ENCODE measurements at regions not wholly inside any gene's neighbourhood (a gene's known extent, or its start where the extent isn't known, plus 50 kb on each side); places are given as distances from the start of the nearest gene placed in this dataset.

DNA sequence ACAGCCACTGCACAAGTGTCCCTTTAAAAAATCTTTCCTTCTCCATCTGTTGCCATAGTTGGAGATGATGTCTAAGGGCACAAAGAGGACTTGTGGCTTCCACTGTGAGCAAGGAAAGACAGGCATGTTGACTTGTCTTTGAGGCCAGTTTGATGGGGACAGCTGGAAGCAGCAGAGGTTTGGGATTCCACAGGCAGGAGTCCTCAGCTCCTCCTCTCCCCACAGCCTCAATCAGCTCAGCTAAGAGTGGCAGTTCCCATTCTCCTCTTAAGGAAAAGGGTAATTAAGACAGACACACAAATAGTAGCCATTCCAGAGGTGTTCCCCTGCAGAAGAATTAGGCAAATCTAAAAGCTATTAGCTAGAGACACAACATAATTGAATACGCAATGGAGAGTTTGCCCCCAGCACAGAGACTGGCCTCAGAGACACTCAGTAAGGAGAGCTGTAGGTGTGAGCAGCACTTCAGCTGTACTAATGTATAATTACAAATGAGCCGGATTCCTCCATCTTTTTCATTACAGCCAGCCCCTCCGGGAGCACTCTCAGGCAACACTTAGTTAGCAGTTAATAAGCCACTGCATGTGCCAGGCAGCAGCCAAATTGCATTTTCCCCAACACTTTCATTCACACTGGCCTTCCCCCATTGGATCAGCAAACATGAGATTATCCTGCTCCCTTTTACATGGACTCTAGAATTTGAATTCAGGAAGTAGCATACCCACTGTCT is 434.0 kb downstream of the FOXO1 start:
- no peak for DNase-seq

DNA sequence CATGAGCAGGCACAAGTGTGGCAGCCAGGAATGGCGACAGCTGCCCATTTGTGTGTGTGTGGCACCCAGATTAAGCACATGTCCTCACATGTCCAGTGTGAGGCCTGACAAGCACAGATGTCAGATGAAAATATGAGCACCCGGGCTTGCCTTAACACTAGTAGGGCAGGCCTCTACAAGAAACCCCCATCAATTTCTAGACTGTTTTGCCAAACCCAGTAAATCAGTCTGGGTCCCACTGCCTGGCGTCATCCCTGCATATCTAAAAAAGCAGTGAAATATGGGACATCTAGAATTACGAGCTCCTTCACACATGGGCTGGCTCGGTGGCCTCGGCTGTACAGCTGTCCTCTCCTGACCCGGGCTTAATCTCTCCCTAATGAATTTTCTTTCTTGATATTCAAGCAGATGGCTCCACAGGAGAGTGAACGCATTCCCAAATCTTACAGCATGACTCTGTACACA is 432.7 kb downstream of the FOXO1 start:
- DNase-seq = no peak

DNA sequence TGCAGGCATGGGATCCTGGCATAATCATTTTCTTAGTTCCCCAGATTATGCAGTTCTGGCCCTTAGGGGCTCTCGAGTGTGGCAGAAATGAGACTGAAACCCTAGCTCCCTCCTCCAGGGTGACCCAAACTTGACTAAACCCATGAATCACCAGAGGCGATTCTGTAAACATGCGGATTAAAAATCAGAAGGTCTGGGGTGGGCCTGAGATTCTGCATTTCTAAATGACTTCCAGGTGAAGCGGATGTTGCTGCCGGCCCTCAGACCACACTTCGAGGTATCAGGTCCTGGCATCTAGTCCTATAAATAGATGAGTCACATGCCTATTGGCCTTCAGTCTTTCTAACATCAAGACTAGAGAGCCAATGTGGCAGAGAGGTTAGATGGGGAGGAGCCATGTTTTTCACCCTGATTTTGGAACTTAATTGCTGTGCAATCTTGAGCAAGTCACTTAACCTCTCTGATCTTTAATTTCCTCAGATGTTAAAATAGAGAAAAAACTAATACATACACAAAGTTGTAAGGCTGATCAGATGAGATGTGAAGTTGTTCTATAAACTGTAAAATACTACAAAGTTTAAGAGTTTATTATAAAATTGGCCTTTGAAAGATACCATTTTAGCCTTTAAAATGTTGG is 431.2 kb downstream of the FOXO1 start:
- DNase-seq = no peak

DNA sequence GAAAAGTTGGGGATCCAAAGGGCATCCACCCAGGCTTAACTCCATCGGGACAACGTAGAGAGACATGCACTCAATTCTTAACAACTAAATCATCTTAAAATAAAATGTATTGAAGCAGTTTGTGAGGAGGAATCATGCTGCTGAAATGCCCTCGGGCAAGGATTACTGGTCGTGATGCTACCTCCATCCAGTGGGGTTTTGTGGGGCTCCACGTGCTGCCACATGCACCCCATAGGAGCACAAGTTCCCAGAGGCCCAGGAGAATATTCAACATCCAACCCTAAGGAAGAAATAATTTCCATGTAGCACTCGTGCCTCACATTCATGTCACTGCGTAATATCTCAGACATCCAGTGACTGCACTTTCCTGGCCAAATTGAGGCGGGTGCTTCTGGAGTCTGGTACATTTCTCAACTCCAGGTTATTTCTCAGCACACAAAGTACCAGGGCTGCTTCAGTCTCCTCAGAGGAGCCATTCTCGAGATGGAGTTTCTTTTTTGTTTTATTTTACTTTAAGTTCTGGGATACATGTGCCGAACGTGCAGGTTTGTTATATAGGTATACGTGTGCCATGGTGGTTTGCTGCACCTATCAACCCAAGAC is 429.8 kb downstream of the FOXO1 start:
- DNase-seq = no peak

DNA sequence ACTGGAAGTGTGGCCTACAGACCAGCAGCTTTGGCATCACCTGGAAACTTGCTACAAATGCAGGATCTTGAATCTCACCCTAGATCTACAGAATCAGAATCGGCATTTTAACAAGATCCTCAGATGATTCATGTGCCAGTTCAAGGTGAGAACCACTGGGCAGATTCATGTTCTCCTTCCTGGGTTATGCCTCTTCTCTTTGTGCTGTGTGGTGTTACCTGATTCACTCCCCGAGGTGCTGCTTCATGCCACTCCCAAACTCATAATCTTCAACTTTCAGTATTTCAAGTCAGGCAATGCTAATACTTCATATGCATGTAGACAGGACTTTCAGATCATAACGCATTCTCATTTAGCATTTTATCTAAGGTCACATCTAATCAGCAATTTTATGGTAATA is 427.7 kb downstream of the FOXO1 start:
- no peak for DNase-seq

DNA sequence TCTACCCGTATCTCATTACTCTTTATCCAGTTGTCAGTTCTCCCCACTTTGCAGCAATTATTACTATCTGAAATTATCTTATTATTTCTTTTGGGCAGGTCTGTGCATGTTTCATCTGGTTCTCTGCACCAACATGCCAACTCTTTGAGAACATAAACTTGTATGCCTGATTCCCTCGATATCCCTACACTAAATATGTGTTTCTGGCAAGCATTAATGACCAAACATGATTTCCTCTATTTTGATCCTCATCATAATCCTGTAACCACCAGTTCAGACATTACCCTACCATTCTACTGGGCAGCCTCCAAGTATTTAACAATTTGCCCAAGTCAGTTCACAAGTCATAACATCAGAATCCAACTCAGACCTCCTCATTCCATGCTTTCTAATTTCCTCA is 426.1 kb downstream of the FOXO1 start:
- DNase-seq = no peak

DNA sequence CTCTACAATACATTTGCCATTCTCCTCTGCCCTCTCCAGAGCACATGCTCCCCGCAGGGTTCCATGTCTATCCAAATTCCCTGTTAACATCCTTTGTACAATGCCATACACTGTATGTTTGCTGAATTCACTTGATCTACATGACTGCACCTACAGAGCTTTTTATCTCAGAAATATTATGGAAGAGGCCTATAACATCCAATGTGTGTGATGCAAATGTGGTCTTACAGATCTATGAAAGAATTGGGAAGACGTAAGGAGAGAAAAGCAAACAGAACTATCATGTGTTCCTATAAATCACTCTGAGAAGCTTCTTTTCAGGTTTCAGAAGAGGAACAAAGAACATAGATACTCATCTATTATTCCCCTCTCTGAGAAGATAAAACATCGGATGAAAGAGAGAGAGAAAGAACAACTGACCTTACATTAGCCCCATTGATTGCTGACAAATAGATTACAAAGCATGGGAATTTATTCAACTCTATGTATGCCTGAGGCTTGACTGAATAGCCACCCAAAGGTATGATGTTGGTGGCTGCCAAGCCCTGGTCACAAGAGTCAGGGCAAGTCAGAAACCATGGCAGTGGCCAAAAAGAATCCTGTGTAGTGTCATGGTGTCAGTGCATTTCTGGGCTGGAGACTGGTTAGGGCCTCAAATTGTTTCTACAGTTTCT is 425.2 kb downstream of the FOXO1 start:
- DNase-seq = no peak

DNA sequence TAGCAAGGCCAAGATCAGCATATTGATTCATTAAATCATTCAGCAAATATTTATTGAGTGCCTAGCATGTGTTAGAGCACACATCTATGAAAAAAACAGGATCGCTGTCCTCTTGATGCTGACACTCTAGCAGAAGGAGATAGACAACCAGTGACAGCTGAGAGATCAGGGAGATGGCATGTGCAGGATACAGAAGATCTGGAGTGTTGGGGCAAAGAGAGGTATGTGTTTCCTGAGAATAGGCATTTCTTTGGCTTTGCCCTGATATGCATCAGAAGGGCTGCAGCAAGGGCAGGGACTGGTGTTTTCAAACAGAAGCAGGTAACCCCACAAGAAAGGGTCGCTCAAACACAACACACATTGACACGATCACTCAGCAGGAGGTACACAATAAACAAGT is 423.4 kb downstream of the FOXO1 start:
- DNase-seq = no peak

DNA sequence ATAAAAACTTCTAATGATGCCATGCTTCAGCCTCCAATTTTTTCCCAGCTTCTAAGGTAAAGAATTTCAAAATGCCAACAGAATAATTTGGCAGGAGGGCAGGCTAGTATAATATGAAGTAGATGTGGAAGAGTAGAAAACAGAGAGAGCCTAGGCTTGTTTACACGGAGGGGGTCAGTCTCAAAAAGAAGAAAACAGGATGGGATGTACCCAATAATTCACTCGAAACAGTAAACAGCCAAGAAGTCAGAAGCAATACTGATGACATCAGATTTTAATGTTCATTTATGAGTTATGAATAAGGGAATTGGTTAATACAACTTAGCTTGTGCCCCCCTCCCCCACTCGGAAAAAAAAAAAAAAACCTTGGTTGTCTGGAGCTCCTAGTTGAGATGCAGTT is 422.5 kb downstream of the FOXO1 start:
- no peak for DNase-seq

DNA sequence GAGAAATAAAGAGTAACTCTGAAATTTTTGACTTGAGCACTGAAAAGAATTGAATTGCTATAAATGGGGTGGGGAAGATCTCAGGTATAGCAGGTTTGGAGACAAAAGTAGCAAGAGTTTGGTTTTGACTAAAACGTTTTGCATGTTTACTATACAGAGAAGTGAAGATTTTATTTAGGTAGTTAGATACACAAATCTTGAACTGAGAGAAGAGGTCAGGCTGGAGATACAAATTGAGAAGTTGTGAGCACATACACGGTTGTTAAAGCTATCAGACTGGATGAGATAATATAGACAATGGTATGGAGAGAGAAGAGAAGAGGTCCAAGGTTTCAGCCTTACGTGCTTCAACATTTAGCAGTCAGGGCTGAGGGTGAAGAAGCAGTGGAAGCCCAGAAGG is 420.9 kb downstream of the FOXO1 start:
- no peak for DNase-seq

DNA sequence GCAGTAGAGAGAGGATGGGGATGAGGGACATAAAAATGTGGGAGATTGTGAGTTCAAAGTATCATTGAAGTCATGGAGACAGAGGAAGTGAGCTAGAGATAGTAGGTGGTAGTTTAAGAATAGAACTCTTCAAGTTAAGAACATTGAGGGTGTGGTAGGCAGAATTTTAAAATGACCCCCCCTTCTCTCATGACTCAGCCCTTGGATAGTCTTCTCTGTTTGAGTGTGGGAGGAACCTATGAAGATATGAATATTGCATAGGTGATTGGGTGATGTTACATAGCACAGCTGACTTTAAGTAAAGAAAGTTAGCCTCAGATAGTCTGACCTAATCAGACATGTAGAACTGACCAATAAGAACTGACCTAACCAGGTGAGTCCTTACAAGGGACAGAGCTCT is 418.6 kb downstream of the FOXO1 start:
- DNase-seq = no peak

DNA sequence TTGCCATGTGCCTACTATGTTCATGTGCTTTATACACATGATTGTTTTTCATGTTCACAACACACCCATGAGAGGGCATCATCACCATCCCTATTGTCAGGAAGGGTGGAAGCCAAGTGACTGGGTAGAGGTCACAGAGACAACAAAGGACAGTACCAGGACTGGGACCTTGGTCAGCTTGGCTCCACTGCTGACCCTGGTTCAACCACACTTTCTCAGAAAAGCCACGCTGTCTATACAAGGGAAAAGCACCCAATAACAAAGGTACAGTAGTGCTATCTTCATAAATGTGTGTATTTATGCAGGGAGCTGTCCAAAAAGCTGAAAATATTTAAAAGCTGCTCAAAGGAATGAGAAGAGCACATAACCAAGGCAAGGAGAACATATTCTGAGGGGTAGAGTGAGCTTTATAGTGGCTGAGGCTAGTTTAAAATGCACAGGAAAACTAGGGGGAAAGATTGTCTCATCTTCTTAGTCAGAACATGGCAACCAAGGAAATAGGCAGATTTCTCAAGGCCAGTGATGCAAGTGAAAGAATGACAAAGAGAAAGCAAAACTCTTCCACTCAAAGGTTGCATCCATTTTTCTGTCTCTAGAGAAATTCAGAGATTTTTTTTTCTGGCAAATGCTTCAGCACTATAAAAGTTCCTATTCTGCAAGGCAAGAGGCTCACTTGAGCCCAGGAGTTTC is 415.0 kb downstream of the FOXO1 start:
- DNase-seq = no peak

DNA sequence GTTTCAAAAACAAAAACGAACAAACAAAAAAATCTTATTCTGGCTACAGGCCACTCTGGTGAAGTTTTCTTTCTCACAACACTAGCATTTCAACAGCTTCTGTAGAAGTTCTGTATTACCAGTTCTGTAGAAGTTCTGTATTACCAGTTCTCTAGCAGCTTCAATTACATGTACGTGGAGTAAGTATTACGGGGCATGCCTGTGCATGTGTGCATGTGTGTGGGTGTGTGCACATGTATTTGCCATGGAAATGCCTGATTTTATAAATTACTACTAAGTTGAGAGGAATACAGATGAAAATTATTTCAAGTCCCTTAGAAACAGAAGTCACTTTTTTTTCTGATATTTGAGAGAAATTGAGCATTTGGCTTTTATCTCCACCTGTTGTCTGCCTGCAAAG is 414.2 kb downstream of the FOXO1 start:
- no peak for DNase-seq

DNA sequence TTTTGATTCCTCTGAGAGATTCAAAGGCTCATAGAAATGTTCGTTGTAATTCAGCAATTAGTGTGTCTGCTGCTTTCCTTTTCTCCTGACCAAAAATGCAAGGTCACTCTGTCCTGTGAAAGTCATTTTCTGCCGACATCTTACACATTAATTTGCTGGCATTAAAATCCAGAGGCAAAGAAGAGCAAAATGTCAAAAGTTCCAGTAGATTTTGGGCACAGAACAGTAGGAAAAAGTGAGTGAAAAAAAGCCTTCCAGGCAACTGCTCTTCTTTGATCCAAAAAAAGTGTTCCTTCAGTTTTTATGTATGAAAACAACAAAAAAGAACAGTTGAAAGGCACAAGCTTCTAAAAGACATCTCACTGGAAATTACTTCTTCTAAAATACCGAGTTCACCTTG is 413.8 kb downstream of the FOXO1 start:
- DNase-seq = no peak

DNA sequence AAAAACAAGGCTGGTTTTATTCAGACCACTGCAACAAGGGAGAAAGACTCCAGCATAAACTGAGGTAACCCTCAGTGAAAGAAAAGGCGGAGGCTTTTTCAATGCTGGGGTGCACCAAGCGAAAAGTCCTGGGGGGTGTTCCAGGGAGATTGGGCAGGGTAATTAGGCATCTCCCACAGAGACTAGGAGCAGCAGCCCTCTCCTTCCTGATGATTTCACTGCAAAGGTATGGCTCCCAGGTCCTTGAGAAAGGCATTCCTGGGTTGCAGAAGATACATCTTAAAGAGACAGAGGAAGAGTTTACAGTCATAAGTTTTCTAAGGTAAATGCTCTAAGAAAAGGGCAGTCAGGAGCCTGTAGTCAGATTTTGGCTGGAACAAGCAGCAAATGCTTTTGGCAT is 412.0 kb downstream of the FOXO1 start:
- DNase-seq = no peak

DNA sequence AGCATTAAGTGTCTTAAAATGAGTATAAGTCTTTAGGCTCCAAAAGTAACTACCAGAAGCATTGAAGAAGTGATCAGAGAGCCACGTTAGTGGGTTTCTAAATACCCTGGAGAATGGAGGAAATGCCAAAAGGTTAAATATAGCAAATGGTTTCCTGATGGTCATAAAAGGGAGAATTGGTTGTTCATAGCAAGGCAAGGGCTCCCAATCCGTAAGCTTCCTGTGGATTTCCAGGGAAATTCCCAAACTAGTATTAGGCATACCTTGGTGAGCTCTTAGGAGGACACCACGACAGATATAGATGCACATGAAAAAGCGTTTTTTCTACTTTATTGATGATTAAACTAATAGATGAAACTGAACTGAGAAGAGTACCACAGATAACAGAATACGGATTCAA is 410.9 kb downstream of the FOXO1 start:
- DNase-seq = no peak

DNA sequence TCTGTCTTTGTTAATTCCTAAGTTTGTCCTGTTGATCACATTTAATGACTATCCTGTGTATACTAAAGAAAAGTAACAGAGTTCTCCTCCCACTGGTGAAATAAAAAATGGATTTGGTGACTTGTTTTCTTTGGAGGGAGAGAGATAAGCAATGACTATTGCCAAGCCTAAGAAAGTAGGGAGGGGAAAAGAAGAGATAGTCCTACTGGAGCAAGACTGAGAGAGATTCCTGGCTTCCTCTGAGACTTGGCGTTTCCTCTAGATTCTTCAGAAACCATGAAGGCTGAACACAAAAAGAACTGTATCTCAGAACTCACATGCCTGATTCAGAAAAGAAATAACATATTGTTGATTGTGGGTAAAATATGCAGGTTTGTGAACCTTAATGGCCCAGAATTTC is 406.5 kb downstream of the FOXO1 start:
- no peak for DNase-seq

DNA sequence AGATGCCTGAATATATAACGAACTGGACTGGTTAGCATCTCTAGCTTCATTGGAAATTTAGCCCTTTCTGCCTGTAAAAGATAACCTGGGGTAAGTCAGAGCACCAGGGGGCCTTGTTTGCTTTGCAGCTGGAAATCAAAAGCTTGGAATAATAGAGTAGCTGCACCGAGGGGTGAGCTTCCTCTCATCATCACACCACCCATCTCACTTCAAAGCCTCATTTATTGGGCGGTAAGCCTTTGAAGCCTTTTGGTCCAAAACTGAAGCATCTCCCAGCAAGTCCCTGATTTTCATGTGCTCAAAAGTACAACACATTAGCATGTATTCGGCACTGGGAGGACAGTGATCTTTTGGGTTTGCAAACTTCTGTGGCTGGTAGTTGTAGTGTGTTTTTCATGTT is 405.1 kb downstream of the FOXO1 start:
- no peak for DNase-seq

DNA sequence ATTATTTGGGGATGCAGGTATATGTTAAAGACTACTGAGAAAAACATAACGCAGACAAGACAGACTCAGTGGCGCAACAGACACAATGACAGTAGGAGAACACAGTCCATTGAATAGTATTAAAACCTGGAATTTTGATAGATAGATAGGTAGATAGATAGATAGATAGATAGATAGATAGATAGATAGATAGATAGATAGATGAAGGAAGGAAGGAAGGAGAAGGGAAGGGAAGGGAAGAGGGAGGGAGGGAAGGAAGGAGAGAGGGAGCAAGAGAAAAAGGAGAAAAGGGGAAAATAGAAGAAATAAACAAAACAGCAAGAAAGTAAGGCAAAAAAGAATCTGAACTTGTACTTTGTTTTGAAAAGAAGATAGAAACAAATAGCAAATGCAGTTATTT is 404.5 kb downstream of the FOXO1 start:
- DNase-seq = no peak

DNA sequence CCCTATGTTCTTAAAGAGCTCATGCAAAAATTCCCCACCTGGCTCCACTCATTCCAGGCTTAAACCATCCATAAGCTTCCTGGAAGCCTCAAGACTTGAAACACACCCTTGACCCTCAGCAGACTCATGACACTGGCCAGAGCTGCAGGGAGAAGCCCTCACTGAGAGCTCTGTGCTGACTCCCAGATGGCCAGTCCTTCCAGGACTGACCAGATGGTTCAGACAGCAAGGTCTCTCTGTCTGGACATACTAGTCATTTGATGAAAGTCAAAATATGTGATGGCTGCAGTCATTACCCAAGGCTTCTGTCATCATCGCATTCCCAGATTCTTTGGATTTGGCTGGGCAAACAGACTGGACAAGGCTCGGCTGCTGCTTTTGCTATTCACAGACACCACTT is 397.4 kb downstream of the FOXO1 start:
- DNase-seq = no peak

DNA sequence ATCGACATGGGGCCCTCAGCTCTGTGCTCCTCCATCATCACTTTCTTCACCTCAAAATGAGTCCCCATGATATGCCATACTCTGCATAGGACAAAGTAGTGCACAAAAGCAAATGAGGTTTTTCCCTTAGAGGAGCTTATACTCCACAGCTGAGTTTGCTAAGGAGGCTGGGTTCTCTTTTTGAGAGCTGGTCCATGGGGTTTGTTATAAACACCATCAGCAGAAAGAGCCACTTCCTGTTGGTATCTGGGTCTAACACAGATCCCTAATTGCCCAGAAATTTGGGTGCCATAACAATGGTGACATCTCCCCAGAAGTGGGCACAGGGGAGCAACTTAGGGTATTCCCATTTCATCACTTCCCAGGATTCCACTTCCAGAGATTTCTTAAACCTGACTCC is 395.7 kb downstream of the FOXO1 start:
- DNase-seq = no peak

DNA sequence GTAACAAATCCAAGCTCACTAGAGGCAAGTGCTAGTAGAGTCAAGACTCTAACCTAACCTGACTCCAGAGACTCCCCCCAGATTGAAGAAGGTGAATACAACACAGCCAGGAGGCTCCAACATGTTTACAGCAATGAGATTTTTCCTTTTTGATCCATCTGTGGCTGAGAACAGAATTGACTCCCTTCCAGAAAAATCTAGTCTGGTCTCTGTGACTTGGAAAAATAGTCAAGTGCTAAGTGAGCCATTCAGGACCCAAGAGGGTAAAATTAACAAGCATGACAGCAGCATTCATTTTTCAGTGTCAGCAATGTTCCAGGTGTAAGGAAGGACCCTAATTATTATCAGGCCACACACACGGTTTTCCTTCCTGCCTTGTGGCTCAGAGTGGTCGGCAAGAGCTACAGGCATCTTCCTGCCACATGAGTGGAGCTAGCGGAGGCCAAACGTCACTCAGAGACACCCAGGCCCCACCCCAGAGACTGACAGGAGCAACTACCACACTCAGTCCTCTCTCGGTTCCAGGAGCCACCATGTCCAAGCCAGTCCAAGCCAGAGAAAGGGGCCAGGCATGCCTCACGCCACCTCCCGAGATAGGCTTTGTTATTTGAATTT is 395.1 kb downstream of the FOXO1 start:
- DNase-seq = no peak

Data from SW 1271 (cell line).